HG02852 (cell line): ENCODE measurements at regions not wholly inside any gene's neighbourhood (a gene's known extent, or its start where the extent isn't known, plus 50 kb on each side); places are given as distances from the start of the nearest gene placed in this dataset.
"Not testable (repeated sequence)": the region's sequence is repeated elsewhere in the genome, so short reads cannot be mapped to it uniquely, and the experiment has no call there.

ENCODE experiments used
- ATAC-seq: cut with Tn5 transposase; IDR thresholded peaks from one replicate; pipeline ENCODE4 v1.9.1; 2021; ENCODE audit warnings: mild to moderate bottlenecking, moderate library complexity; ENCODE audit not compliant: unreplicated experiment

DNA sequence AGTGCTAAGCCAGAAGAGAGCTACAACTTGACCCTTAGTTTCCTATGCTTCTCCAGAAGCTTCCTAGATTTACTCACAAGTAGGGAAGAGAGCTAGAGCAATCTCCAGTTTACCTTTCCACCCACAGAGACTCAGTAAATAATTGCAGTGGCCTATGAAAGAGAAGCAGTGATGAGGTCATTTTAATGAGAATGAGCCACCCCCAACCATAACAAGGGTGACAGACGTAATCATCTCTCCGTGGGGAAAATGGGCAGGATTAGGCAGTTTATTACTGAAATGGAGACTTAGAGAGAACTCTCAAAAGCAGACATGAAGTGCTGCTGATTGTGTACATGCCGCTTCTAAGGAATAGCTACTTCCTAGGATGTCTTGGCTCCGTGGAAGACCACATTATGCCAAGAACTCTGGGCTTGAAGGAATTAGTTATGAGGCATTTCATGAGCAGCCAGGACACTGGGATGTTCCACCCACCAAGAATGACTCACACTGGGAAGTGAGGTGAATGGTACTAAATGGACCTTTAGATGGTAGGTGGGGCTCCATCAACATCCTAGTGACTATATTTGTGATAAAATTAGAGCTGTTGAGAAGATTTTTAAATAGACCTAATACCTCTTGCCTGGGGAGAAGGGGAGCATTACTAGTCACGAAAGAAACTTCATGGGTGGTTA, 160.9 kb downstream of the EDEM1 start:
- no peak for ATAC-seq

DNA sequence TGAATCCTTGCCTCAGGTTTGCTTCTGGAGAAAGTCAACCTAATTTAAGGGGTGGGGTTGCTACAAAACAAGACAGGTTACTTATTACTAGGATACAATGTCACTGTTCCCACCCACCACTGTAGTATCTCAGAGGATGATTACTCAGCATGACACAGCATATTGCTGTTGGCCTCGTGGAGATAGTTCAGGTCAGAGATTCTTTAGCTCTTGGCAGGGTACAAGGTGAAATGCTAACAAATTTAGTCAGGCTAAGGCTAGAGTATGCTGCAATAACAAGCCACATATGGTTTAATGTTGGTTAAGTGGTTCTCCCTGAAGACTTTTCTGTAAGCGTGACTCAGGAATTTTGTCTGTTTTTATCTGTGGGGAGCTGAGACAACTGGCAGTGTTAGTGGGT, 161.8 kb downstream of the EDEM1 start:
- ATAC-seq, result no peak

DNA sequence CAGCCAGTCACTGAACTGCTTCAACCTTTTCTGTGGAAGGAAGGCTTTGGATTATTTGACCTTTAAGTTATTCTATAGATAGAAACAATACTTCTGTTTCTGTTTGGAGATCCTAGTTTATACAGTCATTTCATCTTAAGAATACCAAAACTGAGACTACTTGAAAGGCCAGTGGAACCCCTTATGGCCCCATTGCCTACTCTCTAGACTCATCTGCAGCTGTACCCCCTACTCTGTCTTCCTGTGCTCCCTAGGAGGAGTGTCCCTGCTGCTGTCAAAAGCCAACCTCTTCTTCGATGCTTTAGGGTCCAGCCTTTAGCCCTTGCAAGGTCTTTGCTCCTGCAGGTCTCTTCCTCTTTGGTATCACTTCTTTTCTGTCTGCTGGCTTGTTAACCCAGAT, 169.6 kb downstream of the EDEM1 start:
- ATAC-seq, result no peak

DNA sequence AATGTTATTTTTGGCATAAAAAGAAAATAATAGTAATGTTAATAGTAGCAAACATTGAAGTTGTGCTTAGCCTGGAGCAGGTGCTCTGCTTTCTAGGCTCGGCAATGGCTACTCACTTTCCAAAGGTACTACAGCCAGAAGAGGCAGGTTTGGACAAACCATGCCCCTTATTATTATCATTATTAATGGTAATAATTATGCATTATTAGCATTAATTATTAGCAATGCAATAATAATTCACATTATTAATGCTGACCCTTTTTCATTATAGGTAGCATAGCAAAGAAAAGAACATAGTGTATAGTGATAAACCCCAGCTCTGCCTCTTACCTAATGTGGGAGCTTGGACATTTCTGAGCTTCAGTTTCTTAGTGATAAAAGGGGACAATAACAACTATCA, 171.4 kb downstream of the EDEM1 start:
- no peak for ATAC-seq

DNA sequence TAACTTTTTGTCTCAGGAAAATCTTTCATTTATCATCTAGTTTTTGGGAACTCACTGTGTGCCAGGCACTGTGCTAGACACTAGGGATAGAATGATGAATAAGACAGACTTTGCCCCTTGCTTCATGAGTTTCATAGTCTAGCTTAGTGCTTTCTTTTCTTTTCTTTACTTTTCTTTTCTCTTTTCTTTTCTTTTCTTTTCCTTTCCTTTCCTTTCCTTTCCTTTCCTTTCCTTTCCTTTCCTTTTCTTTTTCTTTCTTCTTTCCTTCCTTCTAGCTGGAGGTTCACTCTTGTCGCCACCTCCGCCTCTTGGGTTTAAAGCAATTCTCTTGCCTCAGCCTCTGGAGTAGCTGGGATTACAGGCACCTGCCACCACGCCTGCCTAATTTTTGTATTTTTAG, 172.9 kb downstream of the EDEM1 start:
- no peak for ATAC-seq

DNA sequence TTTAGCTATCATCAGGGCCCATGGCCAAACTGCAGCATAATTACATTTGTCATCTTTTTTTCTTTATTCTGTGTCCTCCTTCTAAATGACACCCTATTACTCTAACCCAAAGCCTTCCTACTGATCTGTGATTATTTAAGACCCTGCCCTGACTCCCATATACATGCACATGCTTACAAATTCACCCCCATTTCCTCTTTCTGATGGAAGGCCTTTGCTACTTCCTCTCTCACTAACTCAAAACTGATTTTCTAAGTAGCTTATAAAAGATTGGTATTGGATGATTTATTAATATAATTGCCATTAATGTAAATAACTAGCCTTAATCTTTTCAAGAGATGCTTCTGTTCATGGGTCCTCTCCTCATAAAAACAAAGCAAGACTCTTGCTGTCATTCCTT, 179.2 kb downstream of the EDEM1 start:
- no peak for ATAC-seq

DNA sequence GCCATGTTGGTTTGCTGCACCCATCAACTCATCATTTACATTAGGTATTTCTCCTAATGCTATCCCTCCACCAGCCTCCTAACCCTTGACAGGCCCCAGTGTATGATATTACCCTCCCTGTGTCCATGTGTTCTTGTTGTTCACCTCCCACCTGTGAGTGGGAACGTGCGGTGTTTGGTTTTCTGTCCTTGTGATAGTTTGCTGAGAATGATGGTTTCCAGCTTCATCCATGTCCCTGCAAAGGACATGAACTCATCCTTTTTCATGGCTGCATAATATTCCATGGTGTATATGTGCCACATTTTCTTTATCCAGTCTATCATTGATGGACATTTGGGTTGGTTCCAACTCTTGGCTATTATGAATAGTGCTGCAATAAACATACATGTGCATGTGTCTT, 184.0 kb downstream of the EDEM1 start:
- ATAC-seq, result not testable (repeated sequence)

DNA sequence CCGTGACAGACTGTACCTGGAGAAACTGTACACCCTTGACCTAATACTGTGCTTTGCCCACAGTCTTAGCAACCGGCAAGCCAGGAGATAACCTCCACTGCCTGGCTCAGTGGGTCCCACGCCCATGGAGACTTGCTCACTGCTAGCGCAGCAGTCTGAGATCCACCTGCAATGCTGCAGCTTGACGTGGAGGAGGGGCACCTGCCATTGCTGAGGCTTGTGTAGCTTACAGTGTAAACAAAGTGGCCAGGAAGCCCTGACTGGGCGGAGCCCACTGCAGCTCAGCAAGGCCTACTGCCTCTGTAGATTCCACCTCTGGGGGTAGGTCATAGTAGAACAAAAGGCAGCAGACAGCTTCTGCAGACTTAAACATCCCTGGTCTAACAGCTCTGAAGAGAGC, 189.3 kb downstream of the EDEM1 start:
- ATAC-seq, result no peak

DNA sequence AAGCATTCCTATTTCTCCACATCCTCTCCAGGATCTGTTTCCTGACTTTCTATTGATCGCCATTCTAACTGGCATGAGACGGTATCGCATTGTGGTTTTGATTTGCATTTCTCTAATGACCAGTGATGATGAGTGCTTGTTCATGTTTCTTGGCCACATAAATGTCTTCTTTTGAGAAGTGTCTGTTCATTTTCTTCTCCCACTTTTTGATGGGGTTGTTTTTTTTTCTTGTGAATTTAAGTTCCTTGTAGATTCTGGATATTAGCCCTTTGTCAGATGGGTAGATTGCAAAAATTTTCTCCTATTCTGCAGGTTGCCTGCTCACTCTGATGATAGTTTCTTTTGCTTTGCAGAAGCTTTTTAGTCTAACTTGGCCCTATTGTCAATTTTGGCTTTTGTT, 191.8 kb downstream of the EDEM1 start:
- not testable (repeated sequence) for ATAC-seq

DNA sequence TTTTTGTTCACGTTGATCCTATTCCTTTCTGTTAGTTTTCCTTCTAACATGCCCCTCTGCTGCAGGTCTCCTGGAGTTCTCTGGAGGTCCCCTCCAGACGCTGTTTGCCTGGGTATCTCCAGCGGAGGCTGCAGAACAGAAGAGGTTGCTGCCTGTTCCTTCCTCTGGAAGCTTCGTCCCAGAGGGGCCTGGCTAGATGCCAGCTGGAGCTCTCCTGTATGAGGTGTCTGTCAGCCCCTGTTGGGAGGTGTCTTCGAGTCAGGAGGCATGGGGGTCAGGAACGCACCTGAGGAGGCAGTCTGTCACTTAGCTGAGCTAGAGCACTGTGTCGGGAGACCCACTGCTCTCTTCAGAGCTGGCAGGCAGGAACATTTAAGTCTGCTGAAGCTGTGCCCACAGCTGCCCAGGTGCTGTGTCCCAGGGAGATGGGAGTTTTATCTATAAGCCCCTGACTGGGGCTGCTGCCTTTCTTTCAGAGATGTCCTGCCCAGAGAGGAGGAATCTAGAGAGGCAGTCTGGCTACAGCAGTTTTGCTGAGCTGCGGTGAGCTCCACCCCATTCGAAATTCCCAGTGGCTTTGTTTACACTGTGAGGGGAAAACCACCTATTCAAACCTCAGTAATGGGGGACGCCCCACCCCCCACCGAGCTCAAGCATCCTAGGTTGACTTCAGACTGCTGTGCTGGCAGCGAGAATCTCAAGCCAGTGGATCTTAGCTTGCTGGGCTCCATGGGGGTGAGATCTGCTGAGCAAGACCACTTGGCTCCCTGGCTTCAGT, 196.2 kb downstream of the EDEM1 start:
- peak; percentile 54 for ATAC-seq

DNA sequence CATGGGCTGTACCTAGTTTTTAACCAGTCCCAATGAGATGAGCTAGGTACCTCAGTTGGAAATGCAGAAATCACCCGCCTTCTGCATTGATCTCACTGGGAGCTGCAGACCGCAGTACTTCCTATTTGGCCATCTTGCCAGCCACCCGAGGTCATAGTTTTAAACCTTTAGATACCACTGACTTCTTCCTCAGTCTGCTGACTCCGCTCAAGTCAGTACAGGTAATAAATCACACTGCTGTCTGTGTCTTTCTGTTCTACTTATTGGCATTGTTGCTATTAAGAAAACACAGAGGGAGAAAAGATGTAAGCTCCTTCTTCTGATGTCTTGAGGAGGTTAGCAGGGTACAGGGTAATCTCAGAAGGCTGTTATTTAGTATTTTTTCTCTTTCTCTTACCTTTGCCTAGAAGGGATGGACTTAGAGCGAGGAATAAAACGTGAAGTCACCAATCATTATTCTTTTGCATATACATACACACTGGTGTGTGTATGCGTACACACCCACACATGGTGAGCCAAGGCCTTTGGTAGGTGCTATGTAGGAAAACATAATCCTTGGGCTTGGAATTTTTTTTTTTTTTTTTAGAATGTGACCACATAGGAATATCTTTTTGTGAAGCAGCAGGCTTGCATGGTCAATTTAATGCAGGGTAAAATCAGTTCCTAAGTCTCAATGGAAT, 197.2 kb downstream of the EDEM1 start:
- ATAC-seq, result no peak

DNA sequence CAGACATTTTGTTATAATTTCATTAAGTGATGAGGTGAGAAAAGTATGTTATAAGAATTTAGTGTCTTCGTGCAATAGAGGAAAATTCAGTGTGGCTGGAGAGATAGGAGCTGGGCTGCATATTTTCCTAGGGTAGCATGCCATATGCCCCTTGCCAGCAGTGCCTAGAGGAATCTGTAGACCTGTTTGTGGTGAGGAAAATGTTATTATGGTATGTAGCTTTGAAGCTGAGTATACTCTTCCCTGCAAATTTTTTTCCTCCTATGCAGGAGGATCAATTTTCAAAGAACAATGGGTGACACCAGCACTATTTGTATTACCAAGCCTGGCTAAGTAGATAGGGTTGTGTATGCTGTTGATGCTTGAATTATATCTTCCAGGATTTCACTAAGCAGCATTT, 200.6 kb downstream of the EDEM1 start:
- no peak for ATAC-seq

DNA sequence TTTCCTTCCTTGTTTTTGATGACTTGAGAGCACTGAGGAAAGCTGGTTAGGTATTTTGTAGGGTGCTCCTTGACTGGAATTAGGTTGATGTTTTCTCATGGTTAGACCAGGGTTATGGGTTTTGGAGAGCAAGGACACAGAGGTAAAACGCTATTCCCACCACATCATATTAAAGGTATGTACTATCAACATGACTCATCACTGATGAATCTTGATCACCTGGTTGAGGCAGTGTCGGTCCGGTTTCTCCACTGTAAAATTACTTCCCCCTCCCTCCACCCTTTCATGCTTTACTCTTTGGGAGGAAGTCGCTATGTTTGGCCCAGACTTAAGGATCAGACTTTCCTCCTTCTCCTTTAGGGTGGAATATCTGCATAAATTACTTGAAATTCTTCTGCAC, 201.6 kb downstream of the EDEM1 start:
- ATAC-seq, result no peak

DNA sequence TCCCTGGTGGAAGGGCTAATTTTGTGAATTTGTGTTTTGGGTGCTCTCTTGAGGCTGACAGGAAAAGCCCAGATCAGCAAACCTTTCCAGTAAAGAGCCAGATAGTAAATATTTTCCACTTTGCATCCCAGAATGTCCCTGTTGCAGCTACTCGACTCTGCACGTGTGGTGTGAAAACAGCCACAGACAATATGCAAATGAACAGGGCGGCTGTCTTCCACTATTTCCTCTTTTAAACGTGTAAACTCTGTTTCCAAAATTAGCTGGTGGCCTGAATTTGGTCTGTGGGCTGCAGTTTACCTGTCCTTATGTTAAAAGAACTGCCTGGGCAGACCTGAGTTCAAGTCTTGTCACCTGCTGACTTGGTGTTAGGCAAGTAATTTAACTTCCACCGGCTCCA, 202.7 kb downstream of the EDEM1 start:
- ATAC-seq, result no peak

DNA sequence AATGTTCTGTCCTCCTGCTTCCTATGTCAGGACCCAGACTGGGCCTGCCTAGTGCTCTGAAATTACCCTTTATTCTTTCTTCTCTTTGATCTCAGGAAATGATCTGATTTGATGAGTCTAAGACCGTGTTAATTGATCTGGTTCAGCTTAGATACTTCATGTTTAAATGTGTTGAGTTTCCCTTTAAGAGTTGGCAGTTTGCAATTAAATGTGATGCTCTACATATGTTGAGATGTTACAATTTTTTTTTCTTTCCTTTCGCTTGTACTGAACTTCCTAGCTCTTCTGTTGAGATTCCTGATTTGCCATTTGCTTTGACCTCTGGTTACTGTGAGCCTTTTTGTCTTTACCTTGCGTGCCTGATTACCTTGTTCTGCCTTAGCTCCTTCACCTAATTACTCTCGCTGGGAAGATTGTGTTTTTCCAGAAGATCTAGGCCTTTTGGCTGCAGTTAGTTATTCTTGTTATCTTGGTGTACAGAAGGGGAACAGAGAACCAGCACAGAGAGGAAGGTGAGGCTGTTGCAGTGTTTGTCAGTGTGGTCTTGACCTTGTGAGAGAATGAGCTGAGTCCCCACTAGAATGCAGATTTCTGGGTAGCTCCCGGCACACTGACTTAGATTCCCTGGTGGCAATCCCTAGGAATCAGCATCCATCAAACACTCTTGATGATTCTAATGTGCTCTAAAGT, 203.6 kb downstream of the EDEM1 start:
- ATAC-seq, result no peak

DNA sequence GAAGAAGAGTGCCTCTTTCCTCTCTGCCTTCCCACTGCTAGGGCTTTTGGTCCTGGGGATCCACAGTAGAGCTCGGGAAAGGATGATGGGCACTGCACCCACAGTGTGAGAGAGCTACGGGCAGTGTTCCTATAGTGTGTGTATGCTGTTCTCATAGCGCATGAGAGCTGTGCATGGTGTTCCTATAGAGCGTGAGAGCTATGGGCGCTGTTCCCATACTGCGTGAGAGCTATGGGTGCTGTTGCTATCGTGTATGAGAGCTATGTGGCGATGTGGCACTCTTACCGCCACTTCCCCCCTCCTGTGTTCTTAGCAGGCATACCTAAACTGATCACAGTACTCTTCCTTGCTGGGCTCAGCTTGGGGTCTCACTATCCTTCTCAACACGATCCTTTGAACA, 213.5 kb downstream of the EDEM1 start:
- ATAC-seq, result no peak

DNA sequence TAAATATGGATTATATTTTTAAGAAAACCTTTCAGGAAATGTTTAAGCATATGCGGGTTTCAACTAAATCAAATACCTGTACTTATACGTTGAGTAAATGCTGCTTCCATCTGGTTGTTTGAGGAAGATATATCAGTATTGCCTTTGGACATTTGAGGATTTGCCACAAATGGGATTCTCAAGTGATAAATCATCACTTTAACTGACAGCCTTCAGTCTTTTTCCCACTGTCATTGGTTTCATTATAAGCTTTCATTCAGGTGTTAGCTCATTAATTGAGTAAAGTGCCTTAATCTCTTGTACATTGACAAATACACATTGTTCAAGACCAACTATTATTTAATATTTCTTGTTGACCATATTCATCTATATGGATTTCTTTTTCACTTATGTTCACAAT, 217.2 kb downstream of the EDEM1 start:
- ATAC-seq, result no peak

DNA sequence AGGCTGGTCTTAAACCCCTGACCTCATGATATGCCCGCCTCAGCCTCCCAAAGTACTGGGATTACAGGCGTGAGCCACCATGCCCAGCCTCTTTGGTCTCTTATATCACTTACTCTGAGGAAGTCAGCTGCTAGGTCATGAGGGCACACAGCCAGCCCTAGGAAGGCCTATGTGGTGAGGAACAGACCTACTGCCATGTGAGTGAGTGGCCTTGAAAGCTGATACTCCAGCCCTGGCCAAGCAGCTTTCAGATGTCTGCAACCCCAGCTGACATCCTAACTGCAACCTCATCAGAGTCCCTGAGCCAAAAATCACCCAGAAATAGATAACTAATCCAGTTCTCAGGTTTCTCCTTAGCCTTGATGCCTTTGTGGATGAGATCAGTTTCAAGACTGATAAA, 224.3 kb downstream of the EDEM1 start:
- ATAC-seq, result no peak

DNA sequence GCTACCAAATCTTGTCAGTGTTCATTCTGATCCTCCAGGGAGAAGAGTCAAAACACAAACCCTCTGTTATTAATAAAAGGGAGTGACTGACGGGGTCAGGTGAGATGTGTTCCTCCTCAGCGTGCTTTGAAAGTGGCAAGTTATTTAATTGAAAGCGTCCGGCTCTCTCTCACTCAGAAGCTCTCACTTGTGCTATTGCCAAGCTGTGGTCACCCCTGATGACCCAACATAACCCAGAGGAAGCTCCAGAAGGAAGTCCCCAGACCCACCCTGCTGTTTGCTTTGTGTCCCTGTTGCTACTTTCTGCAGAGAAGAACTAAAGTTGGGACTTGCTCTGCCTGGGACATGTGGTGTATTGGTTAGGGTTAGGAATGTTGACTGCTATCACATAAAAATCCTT, 235.6 kb downstream of the EDEM1 start:
- no peak for ATAC-seq

DNA sequence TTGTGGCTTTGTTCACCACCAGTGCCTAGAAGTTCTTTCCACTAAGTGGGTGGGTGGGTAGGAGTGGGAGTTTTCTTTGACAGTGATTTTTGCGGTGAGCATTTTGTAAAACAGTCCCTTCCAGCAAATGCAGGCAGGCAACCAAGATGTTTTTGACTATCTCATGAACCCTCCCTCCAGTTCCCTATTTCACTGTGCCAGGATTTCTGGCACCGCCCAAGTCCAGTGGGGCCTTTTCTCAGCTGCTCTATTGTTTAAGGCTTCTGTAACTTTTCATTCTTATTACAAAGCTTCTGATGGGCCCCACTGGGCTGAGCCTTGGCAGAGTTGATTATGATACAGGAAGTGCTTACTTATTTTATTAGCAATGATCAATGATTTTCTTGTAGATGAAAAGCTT, 236.0 kb downstream of the EDEM1 start:
- no peak for ATAC-seq

DNA sequence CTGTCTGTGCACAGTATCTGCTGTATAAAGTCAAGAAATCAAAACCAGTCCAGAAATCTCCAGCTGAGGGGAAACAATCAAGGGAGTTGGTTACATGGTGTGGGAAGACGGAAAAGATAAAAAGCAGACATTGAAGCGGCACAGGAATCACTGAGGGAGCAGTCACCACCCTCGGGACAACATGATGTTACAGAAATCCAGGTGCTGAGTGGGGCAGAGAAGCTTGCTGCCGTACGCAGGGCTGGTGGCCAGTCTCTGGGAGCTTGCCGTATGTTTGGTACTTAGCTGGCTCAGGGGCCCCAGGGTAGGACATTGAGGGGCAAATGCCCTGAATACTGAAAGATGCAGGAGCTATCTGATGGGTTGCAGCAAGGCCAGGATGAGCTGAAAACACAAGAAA, 237.9 kb downstream of the EDEM1 start:
- no peak for ATAC-seq
